ENCODE measurements at regions not wholly inside any gene's neighbourhood (a gene's known extent, or its start where the extent isn't known, plus 50 kb on each side); places are given as distances from the start of the nearest gene placed in this dataset.

GRCh38 chr11:116412118-116412889 is 360.5 kb downstream of the BUD13 start:
- Mint-ChIP-seq H3K36me3 (ENCODE audit: low read depth, unreplicated experiment) (no peaks in the 10 kb centered on the region), H3K27me3 (ENCODE audit: unreplicated experiment) (peaks cover 3% of the 10 kb centered on the region), H3K4me1 (ENCODE audit: unreplicated experiment) (peaks cover 9% of the 10 kb centered on the region), H3K9me3 (ENCODE audit: unreplicated experiment) (no peaks in the 10 kb centered on the region), H3K27ac (ENCODE audit: unreplicated experiment) (no peak overlapping the region), H3K4me3 (ENCODE audit: unreplicated experiment) (no peak overlapping the region)
- DNase-seq (ENCODE audit: low spot score): no peak
- TF ChIP-seq CTCF (IDR thresholded peaks at IDR 0.05; ENCODE audit: unreplicated experiment): no peak

GRCh38 chr11:116409238-116409637 is 363.5 kb downstream of the BUD13 start:
- H3K4me3 Mint-ChIP-seq (ENCODE audit: unreplicated experiment): no peak overlapping the region
- TF ChIP-seq CTCF (IDR thresholded peaks at IDR 0.05; ENCODE audit: unreplicated experiment): no peak
- peak; percentile 8 for DNase-seq (ENCODE audit: low spot score)
- H3K27me3 Mint-ChIP-seq (ENCODE audit: unreplicated experiment): peaks cover 3% of the 10 kb centered on the region
- H3K36me3 Mint-ChIP-seq (ENCODE audit: low read depth, unreplicated experiment): no peaks in the 10 kb centered on the region
- H3K4me1 Mint-ChIP-seq (ENCODE audit: unreplicated experiment): peaks cover 9% of the 10 kb centered on the region
- no peak overlapping the region for H3K27ac Mint-ChIP-seq (ENCODE audit: unreplicated experiment)
- no peaks in the 10 kb centered on the region for H3K9me3 Mint-ChIP-seq (ENCODE audit: unreplicated experiment)

GRCh38 chr11:116406042-116406441 is 366.7 kb downstream of the BUD13 start:
- Mint-ChIP-seq H3K27me3 (ENCODE audit: unreplicated experiment) (peaks cover 2% of the 10 kb centered on the region), H3K4me3 (ENCODE audit: unreplicated experiment) (no peak overlapping the region), H3K27ac (ENCODE audit: unreplicated experiment) (no peak overlapping the region), H3K36me3 (ENCODE audit: low read depth, unreplicated experiment) (no peaks in the 10 kb centered on the region), H3K9me3 (ENCODE audit: unreplicated experiment) (no peaks in the 10 kb centered on the region), H3K4me1 (ENCODE audit: unreplicated experiment) (no peaks in the 10 kb centered on the region)
- no peak for TF ChIP-seq CTCF (IDR thresholded peaks at IDR 0.05; ENCODE audit: unreplicated experiment)
- no peak for DNase-seq (ENCODE audit: low spot score)

- no peak for TF ChIP-seq CTCF (IDR thresholded peaks at IDR 0.05; ENCODE audit: unreplicated experiment)
- Mint-ChIP-seq H3K36me3 (ENCODE audit: low read depth, unreplicated experiment) (no peaks in the 10 kb centered on the region), H3K4me3 (ENCODE audit: unreplicated experiment) (no peak overlapping the region), H3K9me3 (ENCODE audit: unreplicated experiment) (no peaks in the 10 kb centered on the region), H3K4me1 (ENCODE audit: unreplicated experiment) (no peaks in the 10 kb centered on the region), H3K27me3 (ENCODE audit: unreplicated experiment) (peaks cover 2% of the 10 kb centered on the region), H3K27ac (ENCODE audit: unreplicated experiment) (no peak overlapping the region)
- no peak for DNase-seq (ENCODE audit: low spot score)
Measured at GRCh38 chr11:116404462-116404798, 368.4 kb downstream of the BUD13 start.

- TF ChIP-seq CTCF (IDR thresholded peaks at IDR 0.05; ENCODE audit: unreplicated experiment): no peak
- H3K27me3 Mint-ChIP-seq (ENCODE audit: unreplicated experiment): peaks cover 2% of the 10 kb centered on the region
Measured at GRCh38 chr11:116403794-116404461, 368.9 kb downstream of the BUD13 start.

More at GRCh38 chr11:116403794-116404461, 368.9 kb downstream of the BUD13 start:
- DNase-seq (ENCODE audit: low spot score): no peak
- H3K4me1 Mint-ChIP-seq (ENCODE audit: unreplicated experiment): no peaks in the 10 kb centered on the region
- no peak overlapping the region for H3K27ac Mint-ChIP-seq (ENCODE audit: unreplicated experiment)
- H3K36me3 Mint-ChIP-seq (ENCODE audit: low read depth, unreplicated experiment): no peaks in the 10 kb centered on the region
- no peak overlapping the region for H3K4me3 Mint-ChIP-seq (ENCODE audit: unreplicated experiment)
- no peaks in the 10 kb centered on the region for H3K9me3 Mint-ChIP-seq (ENCODE audit: unreplicated experiment)

Data from endothelial cell (in vitro differentiated cells).